Neural cell (in vitro differentiated cells): ENCODE measurements at regions not wholly inside any gene's neighbourhood (a gene's known extent, or its start where the extent isn't known, plus 50 kb on each side); places are given as distances from the start of the nearest gene placed in this dataset.

ENCODE experiments used
- H2AFZ ChIP-seq: fragments of 200-600, 300-800 bp; sonication (generic), shearing (Covaris generic); 2 replicates; pipeline ENCODE4 v1.6.0; 2014; ENCODE audit warnings: low read depth, mild to moderate bottlenecking, antibody characterized with exemption, low read length, moderate library complexity
- H3F3A ChIP-seq: fragments of 200-600 bp; shearing (Covaris generic); 2 replicates; pipeline ENCODE4 v1.6.1; 2016; ENCODE audit warnings: mild to moderate bottlenecking, moderate library complexity, mixed read lengths, antibody characterized with exemption, low read length; ENCODE audit not compliant: insufficient read depth, poor library complexity, severe bottlenecking
- H3K27ac ChIP-seq: fragments of 200-600, 300-800 bp; sonication (generic), shearing (Covaris generic); 2 replicates; pipeline ENCODE4 v1.5.1; 2014; ENCODE audit warnings: mild to moderate bottlenecking, low read length, moderate library complexity
- H3K27me3 ChIP-seq: fragments of 300-800, 200-600 bp; sonication (generic), shearing (Covaris generic); 2 replicates; pipeline ENCODE4 v1.6.0; 2014; ENCODE audit warnings: mild to moderate bottlenecking, low read depth, low read length, moderate library complexity; ENCODE audit not compliant: insufficient read depth
- H3K36me3 ChIP-seq: fragments of 300-800, 200-600 bp; sonication (generic), shearing (Covaris generic); 2 replicates; pipeline ENCODE4 v1.5.1; 2014; ENCODE audit warnings: mild to moderate bottlenecking, antibody characterized with exemption, low read length, moderate library complexity; ENCODE audit not compliant: insufficient read depth
- H3K4me2 ChIP-seq: fragments of 300-800, 200-600 bp; sonication (generic), shearing (Covaris generic); 2 replicates; pipeline ENCODE4 v1.6.0; 2014; ENCODE audit warnings: mild to moderate bottlenecking, low read length
- H3K4me3 ChIP-seq: fragments of 300-800, 200-600 bp; sonication (generic), shearing (Covaris generic); 2 replicates; pipeline ENCODE4 v1.5.1; 2014; ENCODE audit warnings: mild to moderate bottlenecking, low read length, moderate library complexity
- H3K79me2 ChIP-seq: fragments of 200-600 bp; shearing (Covaris generic); replicated peaks from 2 replicates; pipeline ENCODE4 v1.6.0; 2014; ENCODE audit warnings: mild to moderate bottlenecking, low read length, moderate library complexity; ENCODE audit not compliant: insufficient read depth
- H3K9ac ChIP-seq: fragments of 300-800, 200-600 bp; sonication (generic), shearing (Covaris generic); 2 replicates; pipeline ENCODE4 v1.6.1; 2016; ENCODE audit warnings: mild to moderate bottlenecking, low read length, mixed read lengths
- H3K9me2 ChIP-seq: fragments of 200-600 bp; shearing (Covaris generic); 2 replicates; pipeline ENCODE4 v1.6.1; 2016; ENCODE audit warnings: mild to moderate bottlenecking, low read length, mixed read lengths; ENCODE audit not compliant: insufficient read depth
- H3K9me3 ChIP-seq: fragments of 200-600, 300-800 bp; sonication (generic), shearing (Covaris generic); 2 replicates; pipeline ENCODE4 v1.6.1; 2016; ENCODE audit warnings: mild to moderate bottlenecking, mixed run types, low read length, moderate library complexity, mixed read lengths
- H4K20me1 ChIP-seq: fragments of 200-600 bp; shearing (Covaris generic); 2 replicates; pipeline ENCODE4 v1.6.1; 2016; ENCODE audit warnings: mild to moderate bottlenecking, mixed run types; ENCODE audit not compliant: insufficient read depth
- EP300 ChIP-seq: fragments of 450-650 bp; conservative IDR thresholded peaks from 2 replicates; pipeline ENCODE4 v1.6.1; 2014; ENCODE audit warnings: antibody characterized with exemption, mild to moderate bottlenecking, moderate library complexity; ENCODE audit not compliant: poor library complexity, severe bottlenecking
- EZH2 ChIP-seq: fragments of 200-600, 300-800 bp; shearing (Covaris generic), sonication (generic); IDR thresholded peaks from 2 replicates; pipeline ENCODE4 v1.6.1; 2014; ENCODE audit warnings: antibody characterized with exemption, low read length, borderline replicate concordance, mild to moderate bottlenecking; ENCODE audit not compliant: insufficient read depth, poor library complexity, severe bottlenecking
- MXI1 ChIP-seq: fragments of 450-650 bp; conservative IDR thresholded peaks from 2 replicates; pipeline ENCODE4 v1.6.1; 2014; ENCODE audit warnings: antibody characterized with exemption, mild to moderate bottlenecking; ENCODE audit not compliant: poor library complexity, severe bottlenecking
- POLR2AphosphoS5 ChIP-seq: IDR thresholded peaks from 2 replicates; pipeline ENCODE4 v1.6.1; 2012
- RAD21 ChIP-seq: fragments of 450-650 bp; conservative IDR thresholded peaks from 2 replicates; pipeline ENCODE4 v1.6.1; 2014; ENCODE audit warnings: antibody characterized with exemption, mild to moderate bottlenecking, moderate library complexity
- SMC3 ChIP-seq: fragments of 450-650 bp; conservative IDR thresholded peaks from 2 replicates; pipeline ENCODE4 v1.6.1; 2014; ENCODE audit warnings: antibody characterized with exemption, mild to moderate bottlenecking, moderate library complexity; ENCODE audit not compliant: poor library complexity
- TAF1 ChIP-seq: IDR thresholded peaks from 2 replicates; pipeline ENCODE4 v1.6.1; 2012; ENCODE audit warnings: low read depth
- TF ChIP-seq, protein P1 (sequence below): IDR thresholded peaks from 2 replicates; pipeline ENCODE4 v1.6.1; 2012; ENCODE audit warnings: borderline replicate concordance
- TF ChIP-seq, protein P2 (sequence below): fragments of 450-650 bp; IDR thresholded peaks from 2 replicates; pipeline ENCODE4 v1.5.1; 2014; ENCODE audit warnings: antibody characterized with exemption, mild to moderate bottlenecking, moderate library complexity; ENCODE audit not compliant: poor library complexity, severe bottlenecking

DNA sequence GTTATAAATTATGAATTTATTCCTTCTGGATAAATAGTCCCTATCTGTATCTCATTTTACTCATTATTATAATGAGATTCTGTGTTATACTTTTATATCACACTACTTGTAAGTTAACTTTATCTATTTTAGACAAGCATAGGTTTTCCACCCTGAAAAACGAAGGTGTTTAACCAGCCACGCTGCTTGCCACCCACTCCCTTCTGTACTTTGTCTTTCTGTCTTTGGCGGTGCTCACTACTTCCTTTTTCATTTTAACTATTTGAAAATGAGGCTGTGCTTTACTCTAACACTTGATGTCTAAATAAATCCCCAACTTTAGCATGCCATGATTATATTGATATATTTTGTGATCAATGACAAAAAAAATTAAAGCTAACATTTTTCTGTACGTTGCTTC lies 952.9 kb downstream of the DNAJB9 start:
- Histone ChIP-seq H3K9ac (no peak overlapping the region), H3K4me3 (no peak overlapping the region), H3K9me2 (no peaks in the 10 kb centered on the region), H3K9me3 (no peaks in the 10 kb centered on the region), H4K20me1 (no peaks in the 10 kb centered on the region), H3K79me2 (no peaks in the 10 kb centered on the region), H3K27me3 (no peaks in the 10 kb centered on the region), H3F3A (no peaks in the 10 kb centered on the region), H3K27ac (no peak overlapping the region), H3K4me2 (no peak overlapping the region), H3K36me3 (no peaks in the 10 kb centered on the region), H2AFZ (no peak overlapping the region)
- TF ChIP-seq EZH2 (no peak), TAF1 (no peak), POLR2AphosphoS5 (no peak), RAD21 (no peak), EP300 (no peak)
- TF ChIP-seq, protein P1, sequence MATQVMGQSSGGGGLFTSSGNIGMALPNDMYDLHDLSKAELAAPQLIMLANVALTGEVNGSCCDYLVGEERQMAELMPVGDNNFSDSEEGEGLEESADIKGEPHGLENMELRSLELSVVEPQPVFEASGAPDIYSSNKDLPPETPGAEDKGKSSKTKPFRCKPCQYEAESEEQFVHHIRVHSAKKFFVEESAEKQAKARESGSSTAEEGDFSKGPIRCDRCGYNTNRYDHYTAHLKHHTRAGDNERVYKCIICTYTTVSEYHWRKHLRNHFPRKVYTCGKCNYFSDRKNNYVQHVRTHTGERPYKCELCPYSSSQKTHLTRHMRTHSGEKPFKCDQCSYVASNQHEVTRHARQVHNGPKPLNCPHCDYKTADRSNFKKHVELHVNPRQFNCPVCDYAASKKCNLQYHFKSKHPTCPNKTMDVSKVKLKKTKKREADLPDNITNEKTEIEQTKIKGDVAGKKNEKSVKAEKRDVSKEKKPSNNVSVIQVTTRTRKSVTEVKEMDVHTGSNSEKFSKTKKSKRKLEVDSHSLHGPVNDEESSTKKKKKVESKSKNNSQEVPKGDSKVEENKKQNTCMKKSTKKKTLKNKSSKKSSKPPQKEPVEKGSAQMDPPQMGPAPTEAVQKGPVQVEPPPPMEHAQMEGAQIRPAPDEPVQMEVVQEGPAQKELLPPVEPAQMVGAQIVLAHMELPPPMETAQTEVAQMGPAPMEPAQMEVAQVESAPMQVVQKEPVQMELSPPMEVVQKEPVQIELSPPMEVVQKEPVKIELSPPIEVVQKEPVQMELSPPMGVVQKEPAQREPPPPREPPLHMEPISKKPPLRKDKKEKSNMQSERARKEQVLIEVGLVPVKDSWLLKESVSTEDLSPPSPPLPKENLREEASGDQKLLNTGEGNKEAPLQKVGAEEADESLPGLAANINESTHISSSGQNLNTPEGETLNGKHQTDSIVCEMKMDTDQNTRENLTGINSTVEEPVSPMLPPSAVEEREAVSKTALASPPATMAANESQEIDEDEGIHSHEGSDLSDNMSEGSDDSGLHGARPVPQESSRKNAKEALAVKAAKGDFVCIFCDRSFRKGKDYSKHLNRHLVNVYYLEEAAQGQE, result no peak
- TF ChIP-seq, protein P2, sequence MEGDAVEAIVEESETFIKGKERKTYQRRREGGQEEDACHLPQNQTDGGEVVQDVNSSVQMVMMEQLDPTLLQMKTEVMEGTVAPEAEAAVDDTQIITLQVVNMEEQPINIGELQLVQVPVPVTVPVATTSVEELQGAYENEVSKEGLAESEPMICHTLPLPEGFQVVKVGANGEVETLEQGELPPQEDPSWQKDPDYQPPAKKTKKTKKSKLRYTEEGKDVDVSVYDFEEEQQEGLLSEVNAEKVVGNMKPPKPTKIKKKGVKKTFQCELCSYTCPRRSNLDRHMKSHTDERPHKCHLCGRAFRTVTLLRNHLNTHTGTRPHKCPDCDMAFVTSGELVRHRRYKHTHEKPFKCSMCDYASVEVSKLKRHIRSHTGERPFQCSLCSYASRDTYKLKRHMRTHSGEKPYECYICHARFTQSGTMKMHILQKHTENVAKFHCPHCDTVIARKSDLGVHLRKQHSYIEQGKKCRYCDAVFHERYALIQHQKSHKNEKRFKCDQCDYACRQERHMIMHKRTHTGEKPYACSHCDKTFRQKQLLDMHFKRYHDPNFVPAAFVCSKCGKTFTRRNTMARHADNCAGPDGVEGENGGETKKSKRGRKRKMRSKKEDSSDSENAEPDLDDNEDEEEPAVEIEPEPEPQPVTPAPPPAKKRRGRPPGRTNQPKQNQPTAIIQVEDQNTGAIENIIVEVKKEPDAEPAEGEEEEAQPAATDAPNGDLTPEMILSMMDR, result no peak

DNA sequence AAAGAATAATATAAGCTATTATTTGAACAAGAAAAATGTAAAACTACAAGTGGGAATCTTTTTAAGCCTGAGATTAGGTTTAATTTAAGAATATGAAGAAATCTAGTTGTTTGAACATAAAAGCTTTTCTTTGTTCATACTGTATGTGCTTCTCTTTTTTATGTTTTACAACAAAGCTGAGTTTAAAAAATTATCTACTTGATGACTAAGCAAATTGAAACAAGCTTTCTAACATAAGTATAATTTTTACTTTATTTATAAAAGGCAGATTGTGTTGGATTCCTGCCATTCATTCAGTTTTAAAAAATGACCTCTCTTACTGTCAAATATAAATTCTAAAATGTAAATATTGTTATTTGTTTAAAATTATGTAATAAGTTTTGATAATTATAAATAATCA lies 958.2 kb downstream of the DNAJB9 start:
- Histone ChIP-seq H4K20me1 (no peaks in the 10 kb centered on the region), H3K27me3 (no peaks in the 10 kb centered on the region), H3F3A (no peaks in the 10 kb centered on the region), H3K4me3 (no peak overlapping the region), H3K79me2 (no peaks in the 10 kb centered on the region), H3K9me3 (no peaks in the 10 kb centered on the region), H3K4me2 (no peak overlapping the region), H3K36me3 (no peaks in the 10 kb centered on the region), H3K9me2 (no peaks in the 10 kb centered on the region), H3K27ac (no peak overlapping the region), H3K9ac (no peak overlapping the region), H2AFZ (no peak overlapping the region)
- TF ChIP-seq MXI1 (no peak), SMC3 (no peak), EP300 (no peak), RAD21 (no peak), EZH2 (no peak), TAF1 (no peak), POLR2AphosphoS5 (no peak)
- TF ChIP-seq, protein P2, result no peak
- TF ChIP-seq, protein P1, result no peak
